ENCODE measurements at regions not wholly inside any gene's neighbourhood (a gene's known extent, or its start where the extent isn't known, plus 50 kb on each side); places are given as distances from the start of the nearest gene placed in this dataset.

DNA sequence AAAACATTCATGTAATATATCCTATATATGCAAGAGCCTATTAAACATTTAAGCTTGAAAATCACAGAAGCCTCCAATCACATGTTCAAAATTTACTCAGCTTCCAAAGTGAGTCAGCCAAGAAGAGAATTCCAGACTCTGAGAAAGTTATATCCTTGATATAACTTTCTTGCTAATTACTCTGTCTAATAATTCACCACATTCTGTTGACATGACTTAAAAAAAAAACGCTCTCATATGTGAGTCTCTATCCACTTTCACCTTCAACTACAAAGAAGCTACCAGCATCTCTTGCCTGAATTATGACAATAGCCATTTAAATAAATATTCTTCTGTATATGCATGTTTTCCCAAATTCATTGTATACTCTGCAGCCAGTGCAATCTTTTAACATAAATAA is 1116.3 kb upstream of the CADM2 start:
- TF ChIP-seq, protein P1, sequence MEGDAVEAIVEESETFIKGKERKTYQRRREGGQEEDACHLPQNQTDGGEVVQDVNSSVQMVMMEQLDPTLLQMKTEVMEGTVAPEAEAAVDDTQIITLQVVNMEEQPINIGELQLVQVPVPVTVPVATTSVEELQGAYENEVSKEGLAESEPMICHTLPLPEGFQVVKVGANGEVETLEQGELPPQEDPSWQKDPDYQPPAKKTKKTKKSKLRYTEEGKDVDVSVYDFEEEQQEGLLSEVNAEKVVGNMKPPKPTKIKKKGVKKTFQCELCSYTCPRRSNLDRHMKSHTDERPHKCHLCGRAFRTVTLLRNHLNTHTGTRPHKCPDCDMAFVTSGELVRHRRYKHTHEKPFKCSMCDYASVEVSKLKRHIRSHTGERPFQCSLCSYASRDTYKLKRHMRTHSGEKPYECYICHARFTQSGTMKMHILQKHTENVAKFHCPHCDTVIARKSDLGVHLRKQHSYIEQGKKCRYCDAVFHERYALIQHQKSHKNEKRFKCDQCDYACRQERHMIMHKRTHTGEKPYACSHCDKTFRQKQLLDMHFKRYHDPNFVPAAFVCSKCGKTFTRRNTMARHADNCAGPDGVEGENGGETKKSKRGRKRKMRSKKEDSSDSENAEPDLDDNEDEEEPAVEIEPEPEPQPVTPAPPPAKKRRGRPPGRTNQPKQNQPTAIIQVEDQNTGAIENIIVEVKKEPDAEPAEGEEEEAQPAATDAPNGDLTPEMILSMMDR (IDR thresholded peaks at IDR 0.05): no peak
- TF ChIP-seq POLR2A (IDR thresholded peaks at IDR 0.05): no peak
